ENCODE measurements at regions not wholly inside any gene's neighbourhood (a gene's known extent, or its start where the extent isn't known, plus 50 kb on each side); places are given as distances from the start of the nearest gene placed in this dataset.

DNA sequence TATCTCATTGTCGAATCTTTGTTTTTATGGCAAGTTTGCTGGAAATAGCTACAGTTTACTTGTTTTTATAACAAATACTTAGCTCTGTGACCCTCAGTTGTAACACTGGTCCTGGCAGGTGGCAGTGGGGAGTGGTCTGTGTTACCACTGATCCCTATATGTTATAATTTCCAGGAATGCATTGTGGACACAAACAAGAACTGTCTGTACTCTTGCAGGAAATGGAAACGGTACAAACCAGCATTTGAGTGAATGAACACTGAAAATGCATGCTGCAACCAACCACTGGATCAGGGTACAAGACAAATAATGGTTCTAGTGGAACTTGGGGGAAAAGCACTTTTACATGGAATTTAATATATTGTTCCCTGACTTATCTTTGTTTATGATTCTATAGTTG is 66.5 kb upstream of the PJA2 start:
- DNase-seq = no peak
- WGBS, 2 donors (ENCODE audit: low coverage in 1 of 2) = 47 to 60% methylated on average over 2 of the region's 2 CpGs
- H3K4me3 ChIP-seq = no peak overlapping the region
- no peaks in the 10 kb centered on the region for H3K4me1 ChIP-seq
- H3K9me3 ChIP-seq = peaks cover 0 to 3% of the 10 kb centered on the region in 2 donors
- TF ChIP-seq POLR2A (IDR thresholded peaks at IDR 0.05) (no peak), EP300 (IDR thresholded peaks at IDR 0.05; ENCODE audit: low read depth) (no peak), POLR2AphosphoS5 (IDR thresholded peaks at IDR 0.05) (no peak)
- TF ChIP-seq, protein P1, sequence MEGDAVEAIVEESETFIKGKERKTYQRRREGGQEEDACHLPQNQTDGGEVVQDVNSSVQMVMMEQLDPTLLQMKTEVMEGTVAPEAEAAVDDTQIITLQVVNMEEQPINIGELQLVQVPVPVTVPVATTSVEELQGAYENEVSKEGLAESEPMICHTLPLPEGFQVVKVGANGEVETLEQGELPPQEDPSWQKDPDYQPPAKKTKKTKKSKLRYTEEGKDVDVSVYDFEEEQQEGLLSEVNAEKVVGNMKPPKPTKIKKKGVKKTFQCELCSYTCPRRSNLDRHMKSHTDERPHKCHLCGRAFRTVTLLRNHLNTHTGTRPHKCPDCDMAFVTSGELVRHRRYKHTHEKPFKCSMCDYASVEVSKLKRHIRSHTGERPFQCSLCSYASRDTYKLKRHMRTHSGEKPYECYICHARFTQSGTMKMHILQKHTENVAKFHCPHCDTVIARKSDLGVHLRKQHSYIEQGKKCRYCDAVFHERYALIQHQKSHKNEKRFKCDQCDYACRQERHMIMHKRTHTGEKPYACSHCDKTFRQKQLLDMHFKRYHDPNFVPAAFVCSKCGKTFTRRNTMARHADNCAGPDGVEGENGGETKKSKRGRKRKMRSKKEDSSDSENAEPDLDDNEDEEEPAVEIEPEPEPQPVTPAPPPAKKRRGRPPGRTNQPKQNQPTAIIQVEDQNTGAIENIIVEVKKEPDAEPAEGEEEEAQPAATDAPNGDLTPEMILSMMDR (IDR thresholded peaks at IDR 0.05) = no peak
- no peak overlapping the region for H3K27ac ChIP-seq
- no peaks in the 10 kb centered on the region for H3K36me3 ChIP-seq
- no peaks in the 10 kb centered on the region for H3K27me3 ChIP-seq
- in situ Hi-C loops (cut with MboI; ENCODE audit: low pct_ligation_motif_present in 1 of 4, low pct_unique_long_range_greater_than_20kb in 1 of 4, low sequenced_read_pairs in 3 of 4) = no loop called here
- intact Hi-C loops (cut with DNase I; ENCODE audit: low total_unique reads) = no loop called here

DNA sequence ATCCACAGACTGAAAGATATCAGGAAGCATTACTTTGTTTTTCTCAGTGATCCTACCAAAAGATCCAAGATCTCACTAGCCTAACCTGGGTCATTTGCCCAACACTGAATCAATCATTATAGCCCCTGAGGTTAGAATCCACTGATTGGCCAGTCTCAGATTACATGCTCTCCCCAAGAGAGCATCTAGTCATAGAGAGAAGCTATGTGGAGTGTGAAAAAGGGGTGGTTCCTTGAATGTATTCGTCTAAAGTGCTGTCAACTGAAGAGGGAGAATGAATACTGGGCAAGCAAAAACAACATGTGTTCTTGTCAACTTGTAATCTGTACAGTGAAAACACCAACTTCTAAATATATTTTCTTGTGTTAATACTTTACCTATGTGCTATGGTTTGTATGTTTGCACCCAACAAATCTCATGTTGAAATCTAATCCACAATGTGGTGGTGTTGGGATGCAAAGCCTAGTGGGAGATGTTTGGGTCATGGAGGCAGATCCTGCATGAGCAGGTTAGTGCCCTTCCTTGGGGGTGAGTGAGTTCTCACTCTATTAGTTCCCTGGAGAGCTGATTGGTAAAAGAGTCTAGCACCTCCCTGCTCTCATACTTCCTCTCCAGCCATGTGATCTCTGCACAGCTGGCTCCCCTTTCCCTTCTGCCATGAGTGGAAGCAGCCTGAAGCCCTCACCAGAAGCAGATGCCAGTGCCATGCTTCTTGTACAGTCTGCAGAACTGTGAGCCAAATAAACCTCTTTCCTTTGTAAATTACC is 60.3 kb upstream of the PJA2 start:
- WGBS, 2 donors (ENCODE audit: low coverage in 1 of 2) = 74 to 88% methylated on average over 1 of the region's 1 CpG
- TF ChIP-seq, protein P1 (IDR thresholded peaks at IDR 0.05) = no peak
- TF ChIP-seq POLR2AphosphoS5 (IDR thresholded peaks at IDR 0.05) (no peak), POLR2A (IDR thresholded peaks at IDR 0.05) (no peak), EP300 (IDR thresholded peaks at IDR 0.05; ENCODE audit: low read depth) (no peak)
- no peak for DNase-seq
- Histone ChIP-seq H3K4me1 (peaks cover 0 to 10% (median 5%) of the 10 kb centered on the region in 4 donors), H3K27me3 (no peaks in the 10 kb centered on the region), H3K9me3 (no peaks in the 10 kb centered on the region), H3K36me3 (no peaks in the 10 kb centered on the region), H3K27ac (no peak overlapping the region), H3K4me3 (no peak overlapping the region)
- intact Hi-C loops (cut with DNase I; ENCODE audit: low total_unique reads) = no loop called here
- in situ Hi-C loops (cut with MboI; ENCODE audit: low pct_ligation_motif_present in 1 of 4, low pct_unique_long_range_greater_than_20kb in 1 of 4, low sequenced_read_pairs in 3 of 4) = loop anchor here in 2 of 4 donors (25.0 kb wide), 2 partner anchors 558 to 783 kb away; no protein-coding TSS in a partner anchor

DNA sequence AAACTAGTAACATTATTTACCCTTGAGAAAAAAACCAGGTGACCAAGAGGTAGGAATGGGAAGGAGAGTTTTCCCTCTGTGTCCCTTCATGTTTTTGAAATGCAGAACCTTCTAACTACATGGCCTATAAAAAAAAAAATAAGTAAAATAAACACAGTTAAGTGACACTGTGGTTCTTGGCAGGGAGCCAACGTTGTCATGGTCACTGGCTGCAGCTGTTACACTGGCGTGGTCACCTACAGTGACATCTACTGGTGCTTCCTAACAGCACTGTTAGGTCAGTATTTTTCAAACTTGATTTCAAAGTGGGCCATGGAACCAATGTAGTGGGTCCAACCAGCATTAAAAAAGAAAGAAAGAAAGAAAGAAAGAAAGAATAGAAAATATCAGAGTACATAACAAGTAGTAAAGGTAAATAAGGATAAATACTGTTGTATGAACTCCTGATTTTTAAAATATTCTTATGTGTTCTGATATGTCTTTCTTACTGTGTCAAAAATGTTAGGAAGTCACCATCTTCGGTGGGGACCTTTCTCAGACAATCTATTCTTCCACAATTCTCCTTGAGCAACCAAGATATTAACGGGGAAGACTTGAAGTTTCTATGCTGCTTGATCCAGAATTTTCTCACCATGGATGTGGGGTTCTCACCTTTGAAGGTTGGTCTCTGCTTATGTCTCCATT is 59.1 kb upstream of the PJA2 start:
- Histone ChIP-seq H3K4me1 (peaks cover 0 to 10% (median 5%) of the 10 kb centered on the region in 4 donors), H3K27ac (no peak overlapping the region), H3K27me3 (no peaks in the 10 kb centered on the region), H3K36me3 (no peaks in the 10 kb centered on the region), H3K9me3 (no peaks in the 10 kb centered on the region), H3K4me3 (no peak overlapping the region)
- intact Hi-C loops (cut with DNase I; ENCODE audit: low total_unique reads) (no loop called here), in situ Hi-C loops (cut with MboI; ENCODE audit: low pct_ligation_motif_present in 1 of 4, low pct_unique_long_range_greater_than_20kb in 1 of 4, low sequenced_read_pairs in 3 of 4) (loop anchor here in 2 of 4 donors (25.0 kb wide), 2 partner anchors 557 to 782 kb away; no protein-coding TSS in a partner anchor)
- DNase-seq = peak; percentile 97
- no peak for TF ChIP-seq POLR2A (IDR thresholded peaks at IDR 0.05)
- TF ChIP-seq POLR2AphosphoS5 (IDR thresholded peaks at IDR 0.05) = peak; percentile 66 to 86 (median 80)
- TF ChIP-seq, protein P1 (IDR thresholded peaks at IDR 0.05) = peak; percentile 73 to 88 (median 78)
- 24 to 58% methylated on average over 2 to 4 of the region's 4 CpGs for WGBS, 2 donors (ENCODE audit: low coverage in 1 of 2)

DNA sequence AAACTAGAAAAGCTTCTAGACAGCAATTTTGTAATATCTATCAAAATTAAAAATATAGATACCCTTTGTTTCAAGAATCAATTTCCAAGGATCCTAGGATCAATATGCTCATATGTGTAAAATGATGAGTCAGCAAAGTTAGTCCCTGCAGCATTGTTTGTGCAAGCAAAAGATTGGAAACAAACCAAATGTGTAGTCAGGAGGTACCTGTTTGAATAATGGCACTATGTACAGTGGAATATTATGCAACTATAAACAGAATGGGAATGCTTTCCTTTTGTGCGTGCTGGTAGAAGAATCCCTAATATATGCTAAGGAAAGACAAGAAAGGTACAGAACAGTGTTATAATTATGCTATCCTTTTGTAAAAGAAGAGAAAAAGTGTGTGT is 58.5 kb upstream of the PJA2 start:
- Histone ChIP-seq H3K4me3 (no peak overlapping the region), H3K9me3 (no peaks in the 10 kb centered on the region), H3K4me1 (peaks cover 0 to 10% (median 5%) of the 10 kb centered on the region in 4 donors), H3K27ac (no peak overlapping the region), H3K27me3 (no peaks in the 10 kb centered on the region), H3K36me3 (no peaks in the 10 kb centered on the region)
- intact Hi-C loops (cut with DNase I; ENCODE audit: low total_unique reads) = no loop called here
- no peak for TF ChIP-seq EP300 (IDR thresholded peaks at IDR 0.05; ENCODE audit: low read depth)
- TF ChIP-seq POLR2A (IDR thresholded peaks at IDR 0.05) = no peak
- no peak for TF ChIP-seq POLR2AphosphoS5 (IDR thresholded peaks at IDR 0.05)
- TF ChIP-seq, protein P1 (IDR thresholded peaks at IDR 0.05) = no peak
- in situ Hi-C loops (cut with MboI; ENCODE audit: low pct_ligation_motif_present in 1 of 4, low pct_unique_long_range_greater_than_20kb in 1 of 4, low sequenced_read_pairs in 3 of 4) = loop anchor here in 2 of 4 donors (25.0 kb wide), 2 partner anchors 556 to 781 kb away; no protein-coding TSS in a partner anchor
- 22 to 47% methylated on average over 1 of the region's 1 CpG for WGBS, 2 donors (ENCODE audit: low coverage in 1 of 2)
- DNase-seq = no peak
